OCI-LY3 (cell line): ENCODE measurements at regions not wholly inside any gene's neighbourhood (a gene's known extent, or its start where the extent isn't known, plus 50 kb on each side); places are given as distances from the start of the nearest gene placed in this dataset.

Experiments used
- H2AFZ ChIP-seq: fragments of 200-600, 300-600 bp; shearing (Covaris generic); 2 replicates; pipeline ENCODE4 v1.6.0; 2014; ENCODE audit warnings: antibody characterized with exemption, low read depth, low read length
- H3K27ac ChIP-seq: fragments of 200-600, 300-600 bp; sonication (generic); 2 replicates; pipeline ENCODE4 v1.5.1; 2014; ENCODE audit warnings: mild to moderate bottlenecking, low read length, moderate library complexity, mixed read lengths
- H3K27me3 ChIP-seq: fragments of 200-600, 300-600 bp; sonication (generic); 2 replicates; pipeline ENCODE4 v1.6.1; 2014; ENCODE audit warnings: low read depth, low read length, mixed read lengths
- H3K36me3 ChIP-seq: fragments of 200-600, 300-600 bp; sonication (generic); replicated peaks from 2 replicates; pipeline ENCODE3; 2014; ENCODE audit warnings: low read depth, low read length, mixed read lengths
- H3K4me1 ChIP-seq: fragments of 300-600, 200-600 bp; sonication (generic); 2 replicates; pipeline ENCODE4 v1.6.1; 2014; ENCODE audit warnings: low read length, mixed read lengths
- H3K4me2 ChIP-seq: fragments of 200-600, 300-600 bp; sonication (generic); 2 replicates; pipeline ENCODE4 v1.6.1; 2014; ENCODE audit warnings: low read length, mixed read lengths
- H3K4me3 ChIP-seq: fragments of 300-600, 200-600 bp; sonication (generic); 2 replicates; pipeline ENCODE4 v1.5.1; 2014; ENCODE audit warnings: antibody characterized with exemption, mild to moderate bottlenecking, low read length, moderate library complexity
- H3K79me2 ChIP-seq: fragments of 300-600, 200-600 bp; shearing (Covaris generic); 2 replicates; pipeline ENCODE4 v1.6.1; 2014; ENCODE audit warnings: mild to moderate bottlenecking, low read length, mixed read lengths
- H3K9ac ChIP-seq: fragments of 300-600, 200-600 bp; shearing (Covaris generic); 2 replicates; pipeline ENCODE4 v1.6.0; 2014; ENCODE audit warnings: mild to moderate bottlenecking, low read length, moderate library complexity
- H3K9me3 ChIP-seq: fragments of 200-600, 300-600 bp; shearing (Covaris generic); 2 replicates; pipeline ENCODE4 v1.6.1; 2014; ENCODE audit warnings: low read length, mixed read lengths; ENCODE audit not compliant: insufficient read depth
- H4K20me1 ChIP-seq: fragments of 200-600, 300-600 bp; sonication (generic); 2 replicates; pipeline ENCODE4 v1.6.1; 2016; ENCODE audit warnings: low read length, mixed read lengths; ENCODE audit not compliant: insufficient read depth
- EZH2phosphoT487 ChIP-seq: fragments of 200-600 bp; shearing (Covaris generic); IDR thresholded peaks from 2 replicates; pipeline ENCODE4 v1.6.1; 2018; ENCODE audit warnings: antibody characterized with exemption, mixed run types, low read depth
- TF ChIP-seq, protein P1 (sequence below): fragments of 200-600, 300-600 bp; sonication (generic); IDR thresholded peaks from 2 replicates; pipeline ENCODE4 v1.5.1; 2014; ENCODE audit warnings: antibody characterized with exemption, low read length, low read depth

DNA sequence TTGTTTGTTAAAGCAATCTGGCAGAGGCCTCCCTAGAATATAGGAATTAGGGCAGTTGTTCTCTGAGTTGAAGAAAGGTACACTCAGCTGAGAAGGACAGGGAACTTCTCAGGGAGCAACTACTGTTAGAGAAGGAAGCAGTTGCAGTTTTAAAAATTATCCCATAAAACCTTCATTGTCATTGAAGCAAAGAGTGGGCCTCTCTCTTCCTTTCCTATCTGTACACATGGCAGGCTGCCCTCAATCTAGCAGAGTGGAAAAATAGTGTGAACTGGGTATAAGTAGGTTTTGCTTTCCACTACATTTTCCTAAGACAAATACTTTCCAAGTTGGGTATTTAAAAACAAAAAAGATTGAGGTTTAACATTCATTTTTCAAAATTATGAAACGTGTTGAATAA lies 236.7 kb upstream of the KLF14 start:
- no peak overlapping the region for H3K4me3 ChIP-seq

DNA sequence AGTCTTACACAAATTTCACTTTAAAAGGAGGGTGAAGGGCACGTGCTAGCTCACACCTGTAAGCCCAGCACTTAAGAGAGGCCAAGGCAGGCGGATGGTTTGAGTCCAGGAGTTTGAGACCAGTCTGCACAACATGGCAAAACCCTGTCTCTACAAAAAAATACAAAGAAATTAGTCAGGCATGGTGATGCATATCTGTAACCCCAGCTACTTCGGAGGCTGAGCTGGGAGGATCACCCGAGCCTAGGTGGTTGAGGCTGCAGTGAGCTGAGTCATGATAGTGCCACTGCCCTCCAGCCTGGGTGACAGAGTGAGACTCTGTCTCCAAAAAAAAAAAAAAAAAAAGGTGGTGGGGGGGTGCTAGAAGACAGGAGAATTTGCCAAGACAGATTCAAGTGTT lies 237.3 kb upstream of the KLF14 start:
- Histone ChIP-seq H4K20me1 (no peaks in the 10 kb centered on the region), H3K79me2 (peaks cover 19% of the 10 kb centered on the region)

More for the DNA sequence above, 236.7 kb upstream of the KLF14 start:
- H3K9me3 ChIP-seq: peaks cover 4% of the 10 kb centered on the region; the same call in 1 of the 2 replicates
- H2AFZ ChIP-seq: no peak overlapping the region
- peak overlapping the region; percentile 48 for H3K4me2 ChIP-seq
- no peaks in the 10 kb centered on the region for H3K27me3 ChIP-seq
- TF ChIP-seq, protein P1, sequence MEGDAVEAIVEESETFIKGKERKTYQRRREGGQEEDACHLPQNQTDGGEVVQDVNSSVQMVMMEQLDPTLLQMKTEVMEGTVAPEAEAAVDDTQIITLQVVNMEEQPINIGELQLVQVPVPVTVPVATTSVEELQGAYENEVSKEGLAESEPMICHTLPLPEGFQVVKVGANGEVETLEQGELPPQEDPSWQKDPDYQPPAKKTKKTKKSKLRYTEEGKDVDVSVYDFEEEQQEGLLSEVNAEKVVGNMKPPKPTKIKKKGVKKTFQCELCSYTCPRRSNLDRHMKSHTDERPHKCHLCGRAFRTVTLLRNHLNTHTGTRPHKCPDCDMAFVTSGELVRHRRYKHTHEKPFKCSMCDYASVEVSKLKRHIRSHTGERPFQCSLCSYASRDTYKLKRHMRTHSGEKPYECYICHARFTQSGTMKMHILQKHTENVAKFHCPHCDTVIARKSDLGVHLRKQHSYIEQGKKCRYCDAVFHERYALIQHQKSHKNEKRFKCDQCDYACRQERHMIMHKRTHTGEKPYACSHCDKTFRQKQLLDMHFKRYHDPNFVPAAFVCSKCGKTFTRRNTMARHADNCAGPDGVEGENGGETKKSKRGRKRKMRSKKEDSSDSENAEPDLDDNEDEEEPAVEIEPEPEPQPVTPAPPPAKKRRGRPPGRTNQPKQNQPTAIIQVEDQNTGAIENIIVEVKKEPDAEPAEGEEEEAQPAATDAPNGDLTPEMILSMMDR: no peak
- no peak for TF ChIP-seq EZH2phosphoT487
- H3K36me3 ChIP-seq: peaks cover 10% of the 10 kb centered on the region
- no peaks in the 10 kb centered on the region for H4K20me1 ChIP-seq
- H3K9ac ChIP-seq: peak overlapping the region; percentile 2; the same call in 1 of the 2 replicates
- peaks cover 19% of the 10 kb centered on the region for H3K79me2 ChIP-seq
- peaks cover 49% of the 10 kb centered on the region for H3K4me1 ChIP-seq
- H3K27ac ChIP-seq: no peak overlapping the region

DNA sequence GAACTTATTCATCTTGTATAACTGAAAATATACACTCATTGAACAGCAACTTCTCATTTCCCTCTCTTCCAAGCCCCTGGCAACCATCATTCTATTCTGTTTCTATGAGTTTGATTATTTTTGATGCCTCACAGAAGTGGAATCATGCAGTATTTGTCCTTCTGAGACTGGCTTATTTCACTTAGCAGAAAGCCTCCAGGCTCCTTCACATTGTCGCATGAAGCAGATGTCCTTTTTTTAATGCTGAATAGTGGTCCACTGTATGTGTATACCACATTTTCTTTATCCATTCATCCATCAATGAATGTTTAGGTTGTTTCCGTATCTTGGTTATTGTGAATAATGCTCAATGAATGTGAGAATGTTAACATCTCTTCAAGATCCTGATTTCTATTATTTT lies 238.2 kb upstream of the KLF14 start:
- H3K4me2 ChIP-seq: no peak overlapping the region
- H3K4me3 ChIP-seq: no peak overlapping the region
- peaks cover 4% of the 10 kb centered on the region; the same call in 1 of the 2 replicates for H3K9me3 ChIP-seq
- no peaks in the 10 kb centered on the region for H4K20me1 ChIP-seq
- TF ChIP-seq, protein P1: no peak
- TF ChIP-seq EZH2phosphoT487: no peak
- H3K79me2 ChIP-seq: peaks cover 16% of the 10 kb centered on the region
- H3K36me3 ChIP-seq: peaks cover 12% of the 10 kb centered on the region
- no peak overlapping the region for H3K9ac ChIP-seq
- H3K27ac ChIP-seq: no peak overlapping the region
- H2AFZ ChIP-seq: no peak overlapping the region
- peaks cover 39% of the 10 kb centered on the region for H3K4me1 ChIP-seq
- no peaks in the 10 kb centered on the region for H3K27me3 ChIP-seq

More for the DNA sequence above, 237.3 kb upstream of the KLF14 start:
- Histone ChIP-seq H3K27me3 (no peaks in the 10 kb centered on the region), H3K27ac (no peak overlapping the region), H3K9me3 (peaks cover 4% of the 10 kb centered on the region; the same call in 1 of the 2 replicates), H2AFZ (no peak overlapping the region), H3K4me1 (peaks cover 48% of the 10 kb centered on the region), H3K36me3 (peaks cover 12% of the 10 kb centered on the region), H3K4me3 (no peak overlapping the region), H3K9ac (no peak overlapping the region), H3K4me2 (peak overlapping the region; percentile 48; the same call in 1 of the 2 replicates)
- TF ChIP-seq EZH2phosphoT487: no peak
- TF ChIP-seq, protein P1: no peak

DNA sequence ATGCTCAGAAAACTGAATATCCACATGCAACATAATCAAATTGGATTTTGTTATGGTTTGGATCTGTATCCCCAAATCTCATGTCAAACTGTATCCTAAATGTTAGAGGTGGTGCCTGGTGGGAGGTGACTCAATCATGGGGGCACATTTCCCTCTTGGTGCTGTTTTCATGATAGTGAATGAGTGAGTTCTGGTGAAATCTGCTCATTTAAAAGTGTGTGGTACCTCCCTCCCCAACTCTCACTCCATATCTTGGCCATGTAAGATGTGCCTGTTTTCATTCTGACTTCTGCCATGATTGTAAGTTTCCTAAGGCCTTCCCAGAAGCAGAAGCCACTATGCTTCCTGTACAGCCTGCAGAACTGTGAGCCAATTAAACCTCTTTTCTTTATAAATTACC lies 239.6 kb upstream of the KLF14 start:
- TF ChIP-seq, protein P1: no peak
- no peak for TF ChIP-seq EZH2phosphoT487
- H3K79me2 ChIP-seq: peaks cover 13% of the 10 kb centered on the region
- no peak overlapping the region for H3K4me2 ChIP-seq
- no peak overlapping the region for H3K9ac ChIP-seq
- H3K4me1 ChIP-seq: peaks cover 31% of the 10 kb centered on the region
- no peak overlapping the region for H3K4me3 ChIP-seq
- H4K20me1 ChIP-seq: no peaks in the 10 kb centered on the region
- H3K36me3 ChIP-seq: peaks cover 12% of the 10 kb centered on the region
- H3K27me3 ChIP-seq: no peaks in the 10 kb centered on the region
- no peak overlapping the region for H3K27ac ChIP-seq
- no peak overlapping the region for H2AFZ ChIP-seq
- H3K9me3 ChIP-seq: peaks cover 4% of the 10 kb centered on the region; the same call in 1 of the 2 replicates
